NCI-H510A (cell line): ENCODE measurements at regions not wholly inside any gene's neighbourhood (a gene's known extent, or its start where the extent isn't known, plus 50 kb on each side); places are given as distances from the start of the nearest gene placed in this dataset.
"Not testable (repeated sequence)": the region's sequence is repeated elsewhere in the genome, so short reads cannot be mapped to it uniquely, and the experiment has no call there.

Experiments used
- DNase-seq: peaks from one replicate; lab custom pipeline; 2025; lab: John Stamatoyannopoulos, UW

DNA sequence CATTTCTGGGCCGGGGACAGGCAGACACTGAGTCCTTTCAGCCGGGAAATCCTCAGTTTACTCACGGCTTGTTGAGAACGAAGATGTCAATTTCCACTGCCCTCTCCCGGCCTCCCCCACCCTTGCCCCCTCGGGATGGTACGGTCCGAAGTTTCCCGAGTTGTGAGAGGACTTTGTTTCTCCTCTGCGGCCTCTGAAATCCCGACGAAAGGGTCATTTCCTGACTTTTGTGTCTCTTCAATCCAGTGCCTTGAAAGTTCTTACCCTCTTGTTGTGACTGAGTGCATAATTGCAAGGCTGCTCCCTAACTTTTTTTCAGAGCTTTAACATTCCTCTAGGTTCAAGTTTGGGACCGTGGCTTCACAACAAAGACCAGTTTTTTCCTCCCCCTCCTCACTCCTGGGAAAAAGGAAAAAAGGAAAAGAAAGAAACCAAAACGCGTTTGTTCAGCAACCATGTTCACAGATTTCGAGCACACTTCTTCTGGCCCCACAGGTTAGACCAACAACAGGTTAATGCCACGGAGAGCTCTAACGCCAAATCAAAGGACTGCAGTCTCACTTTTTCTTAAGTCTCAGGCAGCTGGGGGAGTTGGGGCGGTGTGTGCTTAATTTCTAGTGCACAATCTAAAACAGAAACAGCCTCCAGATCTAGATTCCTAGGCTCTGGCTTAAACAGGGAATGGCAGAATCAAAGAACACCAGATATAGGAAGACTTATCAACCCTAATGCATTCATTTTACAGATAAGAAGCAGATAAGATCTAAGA lies 138.9 kb downstream of the TMCO5A start:
- no peak for DNase-seq

DNA sequence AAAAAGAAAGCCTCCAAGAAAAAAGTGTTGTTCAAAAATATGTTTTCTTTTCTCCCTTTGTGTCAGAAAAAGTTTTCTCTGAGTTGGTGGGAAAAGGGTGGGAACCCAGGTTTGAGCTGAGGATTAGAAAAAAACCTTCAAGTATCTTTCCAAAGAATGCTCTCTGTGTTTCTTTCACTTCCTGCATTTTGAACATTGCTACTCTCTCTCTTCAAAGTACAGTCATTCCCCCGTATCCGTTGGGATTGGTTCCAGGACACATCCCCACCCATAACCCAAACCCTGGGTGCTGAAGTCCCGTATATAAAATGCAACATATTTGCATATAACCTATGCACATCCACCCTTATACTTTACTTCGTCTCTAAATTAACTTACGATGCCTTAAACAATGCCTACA lies 139.6 kb downstream of the TMCO5A start:
- DNase-seq = no peak

DNA sequence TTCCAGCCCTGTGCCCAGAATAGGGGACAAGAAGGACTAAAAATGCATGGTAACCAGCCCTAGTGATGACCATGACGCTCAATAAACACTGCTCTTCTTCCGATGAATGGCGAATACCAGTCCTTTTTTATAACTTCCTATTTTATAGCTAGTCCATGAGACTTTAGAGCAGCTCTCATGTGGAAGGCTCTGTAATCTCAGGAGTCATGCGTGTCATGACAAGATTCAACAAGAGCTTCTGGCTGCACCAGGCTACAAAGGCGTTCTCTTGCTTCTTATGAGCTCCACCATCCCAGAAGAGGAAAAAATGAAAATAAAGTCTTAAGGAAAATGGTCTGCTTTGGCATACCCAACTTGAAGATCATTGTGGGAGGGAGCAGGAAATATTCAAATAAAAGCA lies 141.0 kb downstream of the TMCO5A start:
- no peak for DNase-seq

DNA sequence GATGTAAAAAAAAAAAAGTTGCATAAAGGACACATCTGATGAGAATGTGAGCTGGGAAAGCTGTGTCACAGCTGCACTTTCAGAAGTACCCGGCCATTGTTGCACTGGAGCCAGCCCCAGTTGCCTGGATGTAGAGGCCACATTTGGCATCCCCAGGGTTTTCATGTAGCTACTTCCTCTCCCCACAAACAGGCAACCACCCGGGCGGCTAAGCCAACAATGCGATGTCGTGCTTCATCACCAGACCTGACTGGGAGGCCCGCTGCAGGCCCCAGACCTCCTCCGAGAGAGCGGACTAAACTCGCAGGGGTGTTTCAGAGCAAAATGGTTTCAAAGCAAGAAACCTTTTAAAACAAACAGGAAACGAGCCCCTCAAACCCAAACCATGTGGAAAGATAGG lies 142.3 kb downstream of the TMCO5A start:
- no peak for DNase-seq

GRCh38 chr15:38079236-38079635 lies 144.8 kb downstream of the TMCO5A start:
- DNase-seq = no peak

- no peak for DNase-seq
Observed at GRCh38 chr15:38080651-38081275, 146.3 kb downstream of the TMCO5A start.

DNA sequence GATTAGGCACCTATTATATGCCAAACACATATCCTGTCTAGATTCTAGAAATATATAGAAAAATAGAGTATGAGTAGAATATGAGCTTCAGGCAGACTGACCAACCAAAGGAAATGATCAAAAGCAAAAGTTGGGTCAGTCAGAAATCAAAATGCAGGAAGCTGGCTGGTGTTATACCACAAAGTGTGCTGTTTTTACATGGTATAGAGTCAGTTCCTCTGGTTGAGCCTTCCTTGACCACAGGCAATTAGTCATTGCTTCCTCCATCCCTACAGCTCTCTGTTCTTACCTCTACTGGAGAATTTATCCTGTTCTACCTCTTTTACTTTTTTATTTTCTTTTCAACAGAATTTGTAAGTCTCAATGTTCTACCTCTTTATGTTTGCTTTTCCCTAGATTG lies 149.8 kb downstream of the TMCO5A start:
- no peak for DNase-seq

- DNase-seq = no peak
Observed at GRCh38 chr15:38085114-38085513, 150.7 kb downstream of the TMCO5A start.

DNA sequence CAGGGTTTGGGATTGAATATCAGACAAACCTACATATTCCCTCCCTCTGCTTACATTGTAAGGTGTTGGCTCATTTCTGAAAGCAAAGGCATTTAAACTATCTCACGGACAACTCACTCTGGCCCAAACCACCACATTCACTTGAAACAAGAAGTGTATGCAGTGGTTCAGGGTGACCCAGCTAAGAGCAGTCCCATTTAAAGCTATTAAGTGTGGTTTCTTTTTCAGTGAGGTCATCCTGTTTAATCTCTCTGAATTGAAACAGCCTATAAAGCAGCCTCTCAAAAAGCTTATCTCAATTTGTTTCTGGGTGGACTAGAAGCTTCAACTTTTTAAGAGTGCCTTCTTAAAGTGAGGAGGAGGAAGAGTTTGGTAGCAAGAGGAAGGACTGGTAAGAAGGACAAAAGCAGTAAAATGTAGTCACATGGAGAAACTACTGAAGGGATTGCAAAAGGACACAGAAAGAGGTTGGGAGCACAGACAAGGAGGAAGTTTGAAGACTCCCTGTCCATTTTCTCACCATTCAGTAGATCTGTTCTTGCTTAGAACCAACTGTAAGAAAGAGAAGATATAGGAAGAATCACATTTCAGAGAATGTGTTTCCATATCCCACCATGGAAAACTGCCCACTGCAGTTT lies 151.6 kb downstream of the TMCO5A start:
- DNase-seq = no peak

DNA sequence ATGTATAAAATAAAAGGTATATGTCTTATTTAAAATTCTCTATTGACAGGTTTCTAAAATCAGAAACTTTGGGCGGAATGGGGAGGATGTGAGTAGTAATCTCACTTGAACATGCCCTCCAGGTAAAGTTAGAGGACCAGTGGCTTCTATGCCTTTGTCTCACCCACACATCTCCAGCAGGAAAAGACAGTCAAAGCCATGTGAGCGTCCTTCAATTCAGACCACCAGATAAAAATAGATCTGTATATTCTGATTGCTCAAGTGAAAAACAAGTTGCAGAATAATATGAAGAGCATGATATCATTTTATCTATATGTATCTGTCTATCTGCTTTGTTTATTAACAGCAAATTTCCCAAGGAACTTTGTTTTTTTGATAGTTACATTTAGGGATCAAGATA lies 152.2 kb downstream of the TMCO5A start:
- DNase-seq = no peak

DNA sequence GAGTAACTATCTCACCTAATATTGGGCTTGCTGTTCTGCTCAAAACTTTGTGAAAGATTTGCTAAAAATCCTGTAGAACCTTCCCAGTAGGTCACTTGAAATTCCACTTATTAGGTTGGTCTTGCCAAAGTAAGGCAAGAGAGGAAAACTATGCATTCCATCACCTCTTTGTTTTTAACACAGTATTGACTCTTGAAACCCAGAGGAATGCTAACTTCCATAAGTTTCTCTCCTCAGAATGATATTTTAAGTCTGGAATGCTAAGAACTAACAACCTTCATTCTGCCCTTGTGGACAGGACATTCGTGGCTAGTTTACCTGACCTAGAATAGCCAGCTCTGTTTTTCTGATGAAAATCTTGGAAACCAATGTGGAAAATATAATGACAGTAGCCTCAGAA lies 154.5 kb downstream of the TMCO5A start:
- no peak for DNase-seq

DNA sequence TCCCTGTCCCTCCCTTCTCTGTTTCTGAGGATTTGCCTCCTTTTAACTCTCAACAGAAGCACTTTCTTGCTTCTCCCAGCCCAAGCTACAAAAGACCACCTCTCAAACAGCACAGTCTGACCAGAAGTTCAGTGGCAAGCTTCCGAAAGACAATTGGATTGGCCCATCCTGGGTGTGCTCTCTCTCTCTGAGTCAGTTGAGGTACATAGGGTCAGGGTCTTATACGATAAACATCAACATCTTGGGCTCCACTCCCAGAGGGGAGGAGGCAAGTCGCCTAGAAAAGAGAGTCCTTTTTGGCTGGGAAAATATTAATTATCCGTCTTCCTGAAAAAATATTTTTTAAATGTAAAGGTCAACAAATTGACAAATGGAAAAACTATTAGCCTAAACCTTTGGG lies 155.8 kb downstream of the TMCO5A start:
- no peak for DNase-seq

GRCh38 chr15:38090678-38091077 lies 156.2 kb downstream of the TMCO5A start:
- no peak for DNase-seq

DNA sequence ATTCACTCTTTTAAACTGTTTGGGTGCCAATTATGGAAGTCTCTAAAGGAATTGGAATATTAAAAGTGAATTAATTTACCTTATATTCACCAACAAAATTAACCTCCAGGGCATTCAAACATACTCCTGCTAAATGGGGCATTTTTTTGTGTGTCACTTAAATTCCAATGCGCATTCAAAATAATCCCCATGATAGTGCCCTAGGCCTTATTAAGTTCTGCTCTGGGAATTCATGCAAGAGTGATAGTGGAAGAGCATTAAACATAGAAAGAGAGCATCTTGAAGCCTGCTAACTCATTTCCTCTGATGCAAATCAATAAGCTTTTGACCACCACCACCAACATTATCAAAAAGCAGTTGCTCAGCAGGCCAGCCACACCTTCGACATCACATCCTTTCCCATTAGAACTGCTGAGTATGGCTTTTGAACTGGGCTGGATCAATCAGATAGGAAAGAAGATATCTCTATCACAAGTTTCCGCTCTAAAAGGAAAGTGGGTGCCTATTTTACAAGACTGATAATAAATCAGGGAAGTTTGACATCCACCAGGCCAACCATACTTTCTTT lies 156.7 kb downstream of the TMCO5A start:
- no peak for DNase-seq

DNA sequence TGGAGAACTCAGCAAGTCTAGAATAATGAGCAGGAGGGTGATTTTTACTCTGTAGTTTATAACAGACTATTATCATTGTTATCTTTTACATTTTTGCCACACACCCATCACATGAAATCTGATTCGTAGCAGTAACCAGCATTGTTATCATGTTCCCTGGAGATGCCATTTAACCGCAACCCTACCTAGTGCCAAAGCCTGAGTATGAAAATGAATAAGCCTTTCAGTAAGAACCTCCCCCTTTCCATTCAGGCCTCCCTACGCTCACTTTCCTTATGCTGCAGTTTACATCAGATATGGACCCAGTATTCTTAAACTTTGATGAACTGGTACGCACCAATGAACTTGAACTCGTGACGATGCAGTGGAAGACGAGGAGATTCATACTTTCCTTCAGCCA lies 158.7 kb upstream of the SPRED1 start:
- no peak for DNase-seq

GRCh38 chr15:38102972-38103371 lies 149.7 kb upstream of the SPRED1 start:
- no peak for DNase-seq

DNA sequence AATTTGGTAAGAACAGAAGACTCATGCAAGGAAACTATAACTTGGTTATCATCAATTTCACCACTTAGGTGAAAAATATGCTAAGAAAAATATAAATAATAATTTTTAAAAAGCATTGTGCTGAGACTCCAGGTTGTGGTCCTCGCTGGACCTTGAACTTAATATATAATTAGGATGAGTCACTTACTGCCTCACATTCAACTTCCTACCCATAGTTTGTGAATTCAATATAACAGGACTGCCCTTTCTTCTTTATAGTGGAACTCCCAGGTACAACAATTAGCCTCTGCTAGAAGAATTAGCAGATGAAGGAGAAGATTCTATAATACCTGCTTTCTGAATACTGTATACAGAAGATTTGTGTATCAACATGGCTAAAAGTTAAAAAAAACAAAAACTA lies 149.1 kb upstream of the SPRED1 start:
- DNase-seq = no peak

DNA sequence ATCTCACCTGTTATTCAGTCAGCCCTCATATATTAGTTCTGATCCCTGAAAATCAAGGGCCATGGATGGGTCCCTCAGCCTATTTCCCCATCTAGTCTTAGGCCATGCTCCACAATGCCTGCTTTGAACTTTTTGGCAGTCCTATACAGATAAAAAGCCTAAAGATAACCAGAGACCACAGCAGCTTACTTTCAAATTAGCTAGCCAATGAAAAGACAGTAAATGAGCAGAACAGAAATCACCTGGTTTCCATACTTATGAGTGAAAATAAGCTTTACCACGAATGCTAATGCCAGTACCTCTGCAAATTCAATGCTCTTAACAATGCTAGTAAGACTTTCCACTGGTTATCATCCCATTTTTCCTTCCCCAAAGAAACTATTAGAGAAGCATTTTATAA lies 141.6 kb upstream of the SPRED1 start:
- DNase-seq = no peak

DNA sequence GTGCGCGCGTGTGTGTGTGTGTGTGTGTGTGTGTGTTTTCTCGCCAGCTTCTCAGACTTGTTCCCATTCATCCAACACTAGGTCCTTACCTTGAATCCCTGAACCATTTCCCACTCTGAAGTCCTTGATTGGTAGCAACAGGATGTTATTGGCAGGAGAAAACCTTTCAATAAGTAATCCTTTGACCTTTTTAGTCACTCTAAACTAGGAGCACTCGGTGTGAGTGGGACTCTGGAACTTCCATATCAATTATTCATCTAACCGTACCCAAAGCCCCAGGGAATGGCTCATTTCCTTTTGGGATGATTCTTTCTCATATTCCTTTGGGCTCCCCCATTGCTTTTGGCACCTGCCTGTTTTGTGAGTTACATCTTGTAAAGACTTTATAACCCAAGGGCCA lies 140.2 kb upstream of the SPRED1 start:
- DNase-seq = no peak

DNA sequence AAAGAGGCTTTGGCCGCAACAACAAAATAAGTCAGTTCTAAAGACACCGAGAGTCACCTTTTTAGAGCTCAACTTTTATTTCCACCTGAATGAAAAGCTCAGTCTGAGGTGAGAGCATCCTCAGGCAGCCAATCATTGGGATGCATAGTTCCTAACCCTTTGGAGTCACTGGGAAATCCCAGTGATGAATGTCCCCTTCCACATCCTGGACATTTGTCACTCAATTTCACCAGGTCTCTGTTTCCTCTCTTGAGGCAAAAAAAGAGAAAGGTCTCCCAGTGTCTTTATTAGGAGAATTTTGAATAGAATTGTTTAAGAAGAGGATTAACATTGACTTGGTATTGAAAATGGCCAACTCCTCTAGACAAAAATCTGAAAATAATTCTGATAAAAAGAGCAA lies 137.5 kb upstream of the SPRED1 start:
- no peak for DNase-seq

GRCh38 chr15:38117781-38118180 lies 134.9 kb upstream of the SPRED1 start:
- no peak for DNase-seq

DNA sequence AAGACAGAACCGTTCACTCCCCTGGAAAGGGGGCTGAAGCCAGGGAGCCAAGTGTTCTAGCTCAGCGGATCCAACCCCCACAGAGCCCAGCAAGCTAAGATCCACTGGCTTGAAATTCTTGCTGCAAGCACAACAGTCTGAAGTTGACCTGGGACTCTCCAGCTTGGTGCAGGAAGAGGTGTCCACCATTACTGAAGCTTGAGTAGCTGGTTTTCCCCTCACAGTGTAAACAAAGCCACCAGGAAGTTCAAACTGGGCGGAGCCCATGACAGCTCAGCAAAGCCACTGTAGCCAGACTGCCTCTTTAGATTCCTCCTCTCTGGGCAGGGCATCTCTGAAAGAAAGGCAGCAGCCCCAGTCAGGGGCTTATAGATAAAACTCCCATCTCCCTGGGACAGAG lies 132.8 kb upstream of the SPRED1 start:
- DNase-seq = not testable (repeated sequence)

GRCh38 chr15:38127306-38127771 lies 125.3 kb upstream of the SPRED1 start:
- DNase-seq = no peak
